Neural cell (in vitro differentiated cells): ENCODE measurements at regions not wholly inside any gene's neighbourhood (a gene's known extent, or its start where the extent isn't known, plus 50 kb on each side); places are given as distances from the start of the nearest gene placed in this dataset.
A peak's percentile ranks its signal among the peaks of the same experiment; 100 is the strongest.

Experiments used
- H2AFZ ChIP-seq: fragments of 200-600, 300-800 bp; sonication (generic), shearing (Covaris generic); 2 replicates; pipeline ENCODE4 v1.6.0; 2014; ENCODE audit warnings: low read depth, mild to moderate bottlenecking, antibody characterized with exemption, low read length, moderate library complexity
- H3F3A ChIP-seq: fragments of 200-600 bp; shearing (Covaris generic); 2 replicates; pipeline ENCODE4 v1.6.1; 2016; ENCODE audit warnings: mild to moderate bottlenecking, moderate library complexity, mixed read lengths, antibody characterized with exemption, low read length; ENCODE audit not compliant: insufficient read depth, poor library complexity, severe bottlenecking
- H3K27ac ChIP-seq: fragments of 200-600, 300-800 bp; sonication (generic), shearing (Covaris generic); 2 replicates; pipeline ENCODE4 v1.5.1; 2014; ENCODE audit warnings: mild to moderate bottlenecking, low read length, moderate library complexity
- H3K27me3 ChIP-seq: fragments of 300-800, 200-600 bp; sonication (generic), shearing (Covaris generic); 2 replicates; pipeline ENCODE4 v1.6.0; 2014; ENCODE audit warnings: mild to moderate bottlenecking, low read depth, low read length, moderate library complexity; ENCODE audit not compliant: insufficient read depth
- H3K36me3 ChIP-seq: fragments of 300-800, 200-600 bp; sonication (generic), shearing (Covaris generic); 2 replicates; pipeline ENCODE4 v1.5.1; 2014; ENCODE audit warnings: mild to moderate bottlenecking, antibody characterized with exemption, low read length, moderate library complexity; ENCODE audit not compliant: insufficient read depth
- H3K4me2 ChIP-seq: fragments of 300-800, 200-600 bp; sonication (generic), shearing (Covaris generic); 2 replicates; pipeline ENCODE4 v1.6.0; 2014; ENCODE audit warnings: mild to moderate bottlenecking, low read length
- H3K4me3 ChIP-seq: fragments of 300-800, 200-600 bp; sonication (generic), shearing (Covaris generic); 2 replicates; pipeline ENCODE4 v1.5.1; 2014; ENCODE audit warnings: mild to moderate bottlenecking, low read length, moderate library complexity
- H3K79me2 ChIP-seq: fragments of 200-600 bp; shearing (Covaris generic); replicated peaks from 2 replicates; pipeline ENCODE4 v1.6.0; 2014; ENCODE audit warnings: mild to moderate bottlenecking, low read length, moderate library complexity; ENCODE audit not compliant: insufficient read depth
- H3K9ac ChIP-seq: fragments of 300-800, 200-600 bp; sonication (generic), shearing (Covaris generic); 2 replicates; pipeline ENCODE4 v1.6.1; 2016; ENCODE audit warnings: mild to moderate bottlenecking, low read length, mixed read lengths
- H3K9me2 ChIP-seq: fragments of 200-600 bp; shearing (Covaris generic); 2 replicates; pipeline ENCODE4 v1.6.1; 2016; ENCODE audit warnings: mild to moderate bottlenecking, low read length, mixed read lengths; ENCODE audit not compliant: insufficient read depth
- H3K9me3 ChIP-seq: fragments of 200-600, 300-800 bp; sonication (generic), shearing (Covaris generic); 2 replicates; pipeline ENCODE4 v1.6.1; 2016; ENCODE audit warnings: mild to moderate bottlenecking, mixed run types, low read length, moderate library complexity, mixed read lengths
- H4K20me1 ChIP-seq: fragments of 200-600 bp; shearing (Covaris generic); 2 replicates; pipeline ENCODE4 v1.6.1; 2016; ENCODE audit warnings: mild to moderate bottlenecking, mixed run types; ENCODE audit not compliant: insufficient read depth
- CTCF ChIP-seq: fragments of 450-650 bp; IDR thresholded peaks from 2 replicates; pipeline ENCODE4 v1.5.1; 2014; ENCODE audit warnings: antibody characterized with exemption, mild to moderate bottlenecking, moderate library complexity; ENCODE audit not compliant: poor library complexity, severe bottlenecking
- EP300 ChIP-seq: fragments of 450-650 bp; conservative IDR thresholded peaks from 2 replicates; pipeline ENCODE4 v1.6.1; 2014; ENCODE audit warnings: antibody characterized with exemption, mild to moderate bottlenecking, moderate library complexity; ENCODE audit not compliant: poor library complexity, severe bottlenecking
- EZH2 ChIP-seq: fragments of 200-600, 300-800 bp; shearing (Covaris generic), sonication (generic); IDR thresholded peaks from 2 replicates; pipeline ENCODE4 v1.6.1; 2014; ENCODE audit warnings: antibody characterized with exemption, low read length, borderline replicate concordance, mild to moderate bottlenecking; ENCODE audit not compliant: insufficient read depth, poor library complexity, severe bottlenecking
- MXI1 ChIP-seq: fragments of 450-650 bp; conservative IDR thresholded peaks from 2 replicates; pipeline ENCODE4 v1.6.1; 2014; ENCODE audit warnings: antibody characterized with exemption, mild to moderate bottlenecking; ENCODE audit not compliant: poor library complexity, severe bottlenecking
- POLR2AphosphoS5 ChIP-seq: IDR thresholded peaks from 2 replicates; pipeline ENCODE4 v1.6.1; 2012
- RAD21 ChIP-seq: fragments of 450-650 bp; conservative IDR thresholded peaks from 2 replicates; pipeline ENCODE4 v1.6.1; 2014; ENCODE audit warnings: antibody characterized with exemption, mild to moderate bottlenecking, moderate library complexity
- REST ChIP-seq: IDR thresholded peaks from 2 replicates; pipeline ENCODE4 v1.6.1; 2012; ENCODE audit warnings: borderline replicate concordance
- SMC3 ChIP-seq: fragments of 450-650 bp; conservative IDR thresholded peaks from 2 replicates; pipeline ENCODE4 v1.6.1; 2014; ENCODE audit warnings: antibody characterized with exemption, mild to moderate bottlenecking, moderate library complexity; ENCODE audit not compliant: poor library complexity
- TAF1 ChIP-seq: IDR thresholded peaks from 2 replicates; pipeline ENCODE4 v1.6.1; 2012; ENCODE audit warnings: low read depth

DNA sequence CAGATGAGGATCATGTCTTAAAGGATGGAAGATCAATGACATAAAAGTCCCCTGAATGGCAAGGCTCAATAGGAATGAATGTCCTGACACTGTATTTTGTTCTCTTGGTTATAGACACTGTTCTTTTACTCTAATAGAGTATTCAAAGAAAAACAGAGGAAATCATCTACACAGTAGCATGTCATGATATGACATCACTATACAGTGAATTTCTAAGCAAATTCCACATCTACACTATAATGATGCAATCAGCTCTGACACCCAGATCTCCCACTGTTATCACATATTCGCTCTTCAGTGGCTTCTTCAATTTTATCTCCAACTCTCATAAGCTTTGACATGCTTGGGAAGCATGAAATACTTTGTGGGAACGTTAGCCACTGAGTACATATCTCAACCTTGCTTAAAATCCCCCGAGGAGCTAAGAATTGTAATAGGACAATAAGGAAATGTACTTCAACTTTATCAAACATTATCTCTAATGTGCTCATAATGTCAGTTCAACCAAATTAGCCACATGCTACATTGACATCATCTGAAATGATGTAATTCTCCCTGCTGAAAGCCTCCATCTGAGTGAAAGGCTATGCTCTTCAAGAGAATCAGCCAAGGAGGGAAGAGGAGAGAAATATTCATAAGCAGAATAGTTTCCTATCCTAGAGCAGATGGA, 139.6 kb upstream of the PTCHD1 start:
- Histone ChIP-seq H2AFZ (no peak overlapping the region), H3K79me2 (no peaks in the 10 kb centered on the region), H3K27me3 (no peaks in the 10 kb centered on the region), H3K9ac (no peak overlapping the region), H3K36me3 (no peaks in the 10 kb centered on the region), H3K4me3 (no peak overlapping the region), H3K9me2 (no peaks in the 10 kb centered on the region), H3F3A (no peaks in the 10 kb centered on the region), H3K4me2 (no peak overlapping the region), H3K9me3 (no peaks in the 10 kb centered on the region), H3K27ac (peak overlapping the region; percentile 58), H4K20me1 (no peaks in the 10 kb centered on the region)
- TF ChIP-seq EP300 = no peak
- peak; percentile 13 for TF ChIP-seq REST

GRCh38 chrX:23195761-23196160, 138.9 kb upstream of the PTCHD1 start:
- no peak overlapping the region for H2AFZ ChIP-seq
- H3K9me3 ChIP-seq = no peaks in the 10 kb centered on the region
- H3K9me2 ChIP-seq = no peaks in the 10 kb centered on the region
- no peaks in the 10 kb centered on the region for H3K27me3 ChIP-seq
- no peaks in the 10 kb centered on the region for H3K79me2 ChIP-seq
- no peak overlapping the region for H3K4me2 ChIP-seq
- H3K27ac ChIP-seq = peak overlapping the region; percentile 58
- H3F3A ChIP-seq = no peaks in the 10 kb centered on the region
- H4K20me1 ChIP-seq = no peaks in the 10 kb centered on the region
- H3K36me3 ChIP-seq = no peaks in the 10 kb centered on the region
- no peak for TF ChIP-seq EP300
- TF ChIP-seq RAD21 = no peak
- no peak for TF ChIP-seq REST
- no peak overlapping the region for H3K4me3 ChIP-seq
- no peak overlapping the region for H3K9ac ChIP-seq

- Histone ChIP-seq H3F3A (no peaks in the 10 kb centered on the region), H3K9me3 (no peaks in the 10 kb centered on the region), H3K4me3 (no peak overlapping the region), H3K9ac (no peak overlapping the region), H3K27me3 (no peaks in the 10 kb centered on the region), H3K9me2 (no peaks in the 10 kb centered on the region), H3K36me3 (no peaks in the 10 kb centered on the region), H4K20me1 (no peaks in the 10 kb centered on the region), H3K79me2 (no peaks in the 10 kb centered on the region), H2AFZ (no peak overlapping the region), H3K4me2 (no peak overlapping the region), H3K27ac (no peak overlapping the region)
- TF ChIP-seq EP300 (no peak), TAF1 (no peak), MXI1 (no peak), POLR2AphosphoS5 (no peak), REST (no peak), SMC3 (no peak), EZH2 (no peak), RAD21 (no peak), CTCF (no peak)
Observed at GRCh38 chrX:23201706-23202105, 132.9 kb upstream of the PTCHD1 start.
